ENCODE measurements at regions not wholly inside any gene's neighbourhood (a gene's known extent, or its start where the extent isn't known, plus 50 kb on each side); places are given as distances from the start of the nearest gene placed in this dataset.

- TF ChIP-seq EP300 (IDR thresholded peaks at IDR 0.05) (no peak), CTCF (IDR thresholded peaks at IDR 0.05) (no peak)
Observed at GRCh38 chr6:164346631-164347030, 932.1 kb downstream of the QKI start.

Data from tibial nerve (tissue), 4 donors.